HEK293 (cell line): ENCODE measurements at regions not wholly inside any gene's neighbourhood (a gene's known extent, or its start where the extent isn't known, plus 50 kb on each side); places are given as distances from the start of the nearest gene placed in this dataset.

ENCODE experiments used
- HOXD13 ChIP-seq: sonication (generic); formaldehyde crosslinking; IDR thresholded peaks from 2 replicates; pipeline ENCODE4 v1.8.0; 2022; ENCODE audit warnings: missing genetic modification reagents, borderline replicate concordance
- KLF10 ChIP-seq: fragments of 450-650 bp; IDR thresholded peaks from 2 replicates; pipeline ENCODE4 v1.5.1; 2018; ENCODE audit warnings: missing biosample characterization, mild to moderate bottlenecking, missing genetic modification characterization
- SALL2 ChIP-seq: fragments of 450-650 bp; formaldehyde crosslinking; IDR thresholded peaks from 2 replicates; pipeline ENCODE4 v1.5.0; 2017; ENCODE audit warnings: missing biosample characterization, mild to moderate bottlenecking, missing genetic modification characterization, borderline replicate concordance
- YY2 ChIP-seq: fragments of 450-650 bp; formaldehyde crosslinking; IDR thresholded peaks from 2 replicates; pipeline ENCODE4 v1.5.1; 2016; ENCODE audit warnings: missing biosample characterization, missing genetic modification characterization
- ZBTB1 ChIP-seq: fragments of 450-650 bp; formaldehyde crosslinking; IDR thresholded peaks from 2 replicates; pipeline ENCODE4 v1.5.1; 2016; ENCODE audit warnings: missing biosample characterization, missing genetic modification characterization
- ZBTB48 ChIP-seq: fragments of 450-650 bp; formaldehyde crosslinking; IDR thresholded peaks from 2 replicates; pipeline ENCODE4 v1.5.1; 2016; ENCODE audit warnings: missing biosample characterization, missing genetic modification characterization
- ZEB2 ChIP-seq: fragments of 450-650 bp; formaldehyde crosslinking; IDR thresholded peaks from 2 replicates; pipeline ENCODE4 v1.5.1; 2016; ENCODE audit warnings: missing biosample characterization, missing genetic modification characterization
- ZIC2 ChIP-seq: fragments of 450-650 bp; formaldehyde crosslinking; IDR thresholded peaks from 2 replicates; pipeline ENCODE4 v1.5.1; 2016; ENCODE audit warnings: missing biosample characterization, missing genetic modification characterization
- ZNF121 ChIP-seq: fragments of 450-650 bp; formaldehyde crosslinking; IDR thresholded peaks from 2 replicates; pipeline ENCODE4 v1.5.1; 2016; ENCODE audit warnings: missing biosample characterization, missing genetic modification characterization
- ZNF19 ChIP-seq: fragments of 450-650 bp; formaldehyde crosslinking; IDR thresholded peaks from 2 replicates; pipeline ENCODE4; 2016; ENCODE audit warnings: missing biosample characterization, missing genetic modification characterization, low read depth
- ZNF23 ChIP-seq: fragments of 450-650 bp; formaldehyde crosslinking; IDR thresholded peaks from 2 replicates; pipeline ENCODE4 v1.5.1; 2016; ENCODE audit warnings: missing biosample characterization, missing genetic modification characterization, borderline replicate concordance
- ZNF311 ChIP-seq: fragments of 450-650 bp; formaldehyde crosslinking; IDR thresholded peaks from 2 replicates; pipeline ENCODE4 v1.5.1; 2017; ENCODE audit warnings: missing biosample characterization, missing genetic modification characterization, borderline replicate concordance
- ZNF324 ChIP-seq: fragments of 450-650 bp; formaldehyde crosslinking; IDR thresholded peaks from 2 replicates; pipeline ENCODE4 v1.5.1; 2016; ENCODE audit warnings: missing biosample characterization, missing genetic modification characterization
- ZNF350 ChIP-seq: fragments of 450-650 bp; formaldehyde crosslinking; IDR thresholded peaks from 2 replicates; pipeline ENCODE4 v1.5.0; 2017; ENCODE audit warnings: missing biosample characterization, mild to moderate bottlenecking, missing genetic modification characterization
- ZNF394 ChIP-seq: fragments of 450-650 bp; formaldehyde crosslinking; IDR thresholded peaks from 2 replicates; pipeline ENCODE4 v1.5.1; 2016; ENCODE audit warnings: missing biosample characterization, missing genetic modification characterization, mild to moderate bottlenecking, moderate library complexity, borderline replicate concordance
- ZNF501 ChIP-seq: fragments of 450-650 bp; formaldehyde crosslinking; IDR thresholded peaks from 2 replicates; pipeline ENCODE4 v1.5.1; 2016; ENCODE audit warnings: missing biosample characterization, missing genetic modification characterization
- ZNF521 ChIP-seq: fragments of 450-650 bp; formaldehyde crosslinking; IDR thresholded peaks from 2 replicates; pipeline ENCODE4 v1.5.1; 2017; ENCODE audit warnings: missing biosample characterization, mild to moderate bottlenecking, missing genetic modification characterization
- ZNF585B ChIP-seq: fragments of 450-650 bp; formaldehyde crosslinking; IDR thresholded peaks from 2 replicates; pipeline ENCODE4 v1.5.1; 2016; ENCODE audit warnings: missing biosample characterization, missing genetic modification characterization
- ZNF621 ChIP-seq: fragments of 450-650 bp; formaldehyde crosslinking; IDR thresholded peaks from 2 replicates; pipeline ENCODE4 v1.5.1; 2017; ENCODE audit warnings: missing biosample characterization, missing genetic modification characterization
- ZNF623 ChIP-seq: fragments of 450-650 bp; formaldehyde crosslinking; IDR thresholded peaks from 2 replicates; pipeline ENCODE4 v1.5.1; 2016; ENCODE audit warnings: missing biosample characterization, missing genetic modification characterization
- ZNF624 ChIP-seq: fragments of 450-650 bp; formaldehyde crosslinking; IDR thresholded peaks from 2 replicates; pipeline ENCODE4 v1.5.1; 2017; ENCODE audit warnings: missing biosample characterization, missing genetic modification characterization
- ZNF639 ChIP-seq: fragments of 450-650 bp; formaldehyde crosslinking; IDR thresholded peaks from 2 replicates; pipeline ENCODE4 v1.5.1; 2016; ENCODE audit warnings: missing biosample characterization, missing genetic modification characterization
- ZNF645 ChIP-seq: fragments of 450-650 bp; formaldehyde crosslinking; IDR thresholded peaks from 2 replicates; pipeline ENCODE4; 2016; ENCODE audit warnings: missing biosample characterization, missing genetic modification characterization
- ZNF677 ChIP-seq: fragments of 450-650 bp; IDR thresholded peaks from 2 replicates; pipeline ENCODE4 v1.5.0; 2018; ENCODE audit warnings: missing biosample characterization, mild to moderate bottlenecking, missing genetic modification characterization, moderate library complexity
- ZNF768 ChIP-seq: fragments of 450-650 bp; formaldehyde crosslinking; IDR thresholded peaks from 2 replicates; pipeline ENCODE4 v1.5.1; 2018; ENCODE audit warnings: missing biosample characterization, mild to moderate bottlenecking, missing genetic modification characterization
- ZNF777 ChIP-seq: fragments of 450-650 bp; formaldehyde crosslinking; IDR thresholded peaks from 2 replicates; pipeline ENCODE4 v1.5.1; 2017; ENCODE audit warnings: missing biosample characterization, missing genetic modification characterization, borderline replicate concordance
- TF ChIP-seq, protein P1 (sequence below): fragments of 450-650 bp; formaldehyde crosslinking; IDR thresholded peaks from 2 replicates; pipeline ENCODE4 v1.5.1; 2016; ENCODE audit warnings: missing biosample characterization, missing genetic modification characterization
- TF ChIP-seq, protein P2 (sequence below): fragments of 450-650 bp; formaldehyde crosslinking; IDR thresholded peaks from 2 replicates; pipeline ENCODE4 v1.5.1; 2016; ENCODE audit warnings: missing biosample characterization, missing genetic modification characterization
- TF ChIP-seq, protein P3 (sequence below): fragments of 450-650 bp; formaldehyde crosslinking; IDR thresholded peaks from 2 replicates; pipeline ENCODE4 v1.5.1; 2016; ENCODE audit warnings: missing biosample characterization, missing genetic modification characterization
- TF ChIP-seq, protein P4 (sequence below): fragments of 450-650 bp; formaldehyde crosslinking; IDR thresholded peaks from 2 replicates; pipeline ENCODE4 v1.5.1; 2016; ENCODE audit warnings: missing biosample characterization, missing genetic modification characterization

GRCh38 chr3:64422192-64422591 lies 196.9 kb upstream of the PRICKLE2 start (continued):
- TF ChIP-seq SALL2 (tag by site-specific recombination) (no peak), KLF10 (tag by site-specific recombination) (no peak), ZNF501 (no peak; the same call in 1 of the 2 replicates), ZNF623 (tag by site-specific recombination) (no peak), ZNF121 (no peak), ZNF585B (tag by site-specific recombination) (no peak), ZIC2 (tag by site-specific recombination) (no peak), ZNF768 (tag by site-specific recombination) (no peak), YY2 (tag by site-specific recombination) (no peak), ZNF311 (tag by site-specific recombination) (no peak), HOXD13 (no peak), ZNF23 (tag by site-specific recombination) (no peak), ZNF777 (tag by site-specific recombination) (no peak), ZNF394 (no peak), ZNF624 (tag by site-specific recombination) (no peak), ZNF521 (tag by site-specific recombination) (no peak), ZNF645 (tag by site-specific recombination) (no peak), ZNF19 (tag by site-specific recombination) (no peak), ZEB2 (peak; percentile 84), ZBTB1 (tag by site-specific recombination) (no peak), ZNF621 (tag by site-specific recombination) (no peak), ZNF350 (tag by site-specific recombination) (no peak), ZNF677 (tag by site-specific recombination) (no peak), ZBTB48 (no peak), ZNF324 (no peak), ZNF639 (no peak)
- TF ChIP-seq, protein P1, sequence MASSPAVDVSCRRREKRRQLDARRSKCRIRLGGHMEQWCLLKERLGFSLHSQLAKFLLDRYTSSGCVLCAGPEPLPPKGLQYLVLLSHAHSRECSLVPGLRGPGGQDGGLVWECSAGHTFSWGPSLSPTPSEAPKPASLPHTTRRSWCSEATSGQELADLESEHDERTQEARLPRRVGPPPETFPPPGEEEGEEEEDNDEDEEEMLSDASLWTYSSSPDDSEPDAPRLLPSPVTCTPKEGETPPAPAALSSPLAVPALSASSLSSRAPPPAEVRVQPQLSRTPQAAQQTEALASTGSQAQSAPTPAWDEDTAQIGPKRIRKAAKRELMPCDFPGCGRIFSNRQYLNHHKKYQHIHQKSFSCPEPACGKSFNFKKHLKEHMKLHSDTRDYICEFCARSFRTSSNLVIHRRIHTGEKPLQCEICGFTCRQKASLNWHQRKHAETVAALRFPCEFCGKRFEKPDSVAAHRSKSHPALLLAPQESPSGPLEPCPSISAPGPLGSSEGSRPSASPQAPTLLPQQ (tag by site-specific recombination): no peak
- TF ChIP-seq, protein P2, sequence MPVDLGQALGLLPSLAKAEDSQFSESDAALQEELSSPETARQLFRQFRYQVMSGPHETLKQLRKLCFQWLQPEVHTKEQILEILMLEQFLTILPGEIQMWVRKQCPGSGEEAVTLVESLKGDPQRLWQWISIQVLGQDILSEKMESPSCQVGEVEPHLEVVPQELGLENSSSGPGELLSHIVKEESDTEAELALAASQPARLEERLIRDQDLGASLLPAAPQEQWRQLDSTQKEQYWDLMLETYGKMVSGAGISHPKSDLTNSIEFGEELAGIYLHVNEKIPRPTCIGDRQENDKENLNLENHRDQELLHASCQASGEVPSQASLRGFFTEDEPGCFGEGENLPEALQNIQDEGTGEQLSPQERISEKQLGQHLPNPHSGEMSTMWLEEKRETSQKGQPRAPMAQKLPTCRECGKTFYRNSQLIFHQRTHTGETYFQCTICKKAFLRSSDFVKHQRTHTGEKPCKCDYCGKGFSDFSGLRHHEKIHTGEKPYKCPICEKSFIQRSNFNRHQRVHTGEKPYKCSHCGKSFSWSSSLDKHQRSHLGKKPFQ: no peak
- TF ChIP-seq, protein P3, sequence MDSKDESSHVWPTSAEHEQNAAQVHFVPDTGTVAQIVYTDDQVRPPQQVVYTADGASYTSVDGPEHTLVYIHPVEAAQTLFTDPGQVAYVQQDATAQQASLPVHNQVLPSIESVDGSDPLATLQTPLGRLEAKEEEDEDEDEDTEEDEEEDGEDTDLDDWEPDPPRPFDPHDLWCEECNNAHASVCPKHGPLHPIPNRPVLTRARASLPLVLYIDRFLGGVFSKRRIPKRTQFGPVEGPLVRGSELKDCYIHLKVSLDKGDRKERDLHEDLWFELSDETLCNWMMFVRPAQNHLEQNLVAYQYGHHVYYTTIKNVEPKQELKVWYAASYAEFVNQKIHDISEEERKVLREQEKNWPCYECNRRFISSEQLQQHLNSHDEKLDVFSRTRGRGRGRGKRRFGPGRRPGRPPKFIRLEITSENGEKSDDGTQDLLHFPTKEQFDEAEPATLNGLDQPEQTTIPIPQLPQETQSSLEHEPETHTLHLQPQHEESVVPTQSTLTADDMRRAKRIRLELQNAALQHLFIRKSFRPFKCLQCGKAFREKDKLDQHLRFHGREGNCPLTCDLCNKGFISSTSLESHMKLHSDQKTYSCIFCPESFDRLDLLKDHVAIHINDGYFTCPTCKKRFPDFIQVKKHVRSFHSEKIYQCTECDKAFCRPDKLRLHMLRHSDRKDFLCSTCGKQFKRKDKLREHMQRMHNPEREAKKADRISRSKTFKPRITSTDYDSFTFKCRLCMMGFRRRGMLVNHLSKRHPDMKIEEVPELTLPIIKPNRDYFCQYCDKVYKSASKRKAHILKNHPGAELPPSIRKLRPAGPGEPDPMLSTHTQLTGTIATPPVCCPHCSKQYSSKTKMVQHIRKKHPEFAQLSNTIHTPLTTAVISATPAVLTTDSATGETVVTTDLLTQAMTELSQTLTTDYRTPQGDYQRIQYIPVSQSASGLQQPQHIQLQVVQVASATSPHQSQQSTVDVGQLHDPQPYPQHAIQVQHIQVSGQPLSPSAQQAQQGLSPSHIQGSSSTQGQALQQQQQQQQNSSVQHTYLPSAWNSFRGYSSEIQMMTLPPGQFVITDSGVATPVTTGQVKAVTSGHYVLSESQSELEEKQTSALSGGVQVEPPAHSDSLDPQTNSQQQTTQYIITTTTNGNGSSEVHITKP (tag by site-specific recombination): peak; percentile 30; the same call in 1 of the 2 replicates
- TF ChIP-seq, protein P4, sequence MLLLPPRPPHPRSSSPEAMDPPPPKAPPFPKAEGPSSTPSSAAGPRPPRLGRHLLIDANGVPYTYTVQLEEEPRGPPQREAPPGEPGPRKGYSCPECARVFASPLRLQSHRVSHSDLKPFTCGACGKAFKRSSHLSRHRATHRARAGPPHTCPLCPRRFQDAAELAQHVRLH (tag by site-specific recombination): no peak
